GM12878 (cell line): ENCODE measurements at regions not wholly inside any gene's neighbourhood (a gene's known extent, or its start where the extent isn't known, plus 50 kb on each side); places are given as distances from the start of the nearest gene placed in this dataset.

Experiments
- ATAC-seq: fragments of 200-7000 bp; cut with Tn5 transposase; 3 replicates; pipeline ENCODE4 v1.9.1; 2020; ENCODE audit warnings: mild to moderate bottlenecking, moderate library complexity
- BruUV-seq: library from RNA; stranded (reverse); fragments of 400-500 nt; replicated peaks from 2 replicates; lab custom pipeline; 2021; lab: Mats Ljungman, UMichigan
- CTCF ChIA-PET: fragments of 300-600 bp; sonication (Branson Sonifier 250); formaldehyde crosslinking; extraction: SDS; loops from one replicate; lab custom pipeline; 2021; ENCODE audit warnings: inconsistent platforms; lab: Yijun Ruan, JAX
- POLR2A ChIA-PET: fragments of 350-600 bp; formaldehyde crosslinking; extraction: SDS; loops from one replicate; lab custom pipeline; 2021; ENCODE audit warnings: inconsistent platforms; lab: Charles Lee
- RAD21 ChIA-PET: fragments of 300-600 bp; sonication (Branson Sonifier 250); formaldehyde crosslinking; loops from one replicate; lab custom pipeline; 2023; ENCODE audit warnings: antibody characterized with exemption; ENCODE audit not compliant: unreplicated experiment; lab: Charles Lee
- SMC1A ChIA-PET: fragments of 300-600 bp; sonication (Branson Sonifier 250); formaldehyde crosslinking; loops from one replicate; lab custom pipeline; 2023; ENCODE audit not compliant: unreplicated experiment, uncharacterized antibody; lab: Charles Lee
- DNase-seq: peaks from one replicate; pipeline ENCODE4 v3.0.0-alpha.2; 2011; ENCODE audit warnings: low read depth, low spot score
- FAIRE-seq: peaks from 3 replicates; lab custom pipeline; 2011; peaks lifted over from hg19 to GRCh38; lab: Jason Lieb, UNC
- H2AFZ ChIP-seq: 2 replicates; pipeline ENCODE4 v1.6.0; 2011; ENCODE audit warnings: low read depth, low read length, control low read depth; ENCODE audit not compliant: control insufficient read depth
- H3K27ac ChIP-seq: 2 replicates; pipeline ENCODE4 v1.5.1; 2011; ENCODE audit warnings: control low read depth; ENCODE audit not compliant: control insufficient read depth, insufficient read depth
- H3K27me3 ChIP-seq, 2 experiments: replicated peaks in 1 of 2; 2 replicates each; pipeline versions ENCODE4 v1.6.0 to v1.6.1; 2011; ENCODE audit warnings: low read length in 1 of 2; ENCODE audit not compliant: control insufficient read depth in 2 of 2, insufficient read depth in 2 of 2
- H3K36me3 ChIP-seq, 2 experiments: 2 replicates each; pipeline ENCODE4 v1.5.1; 2011; ENCODE audit warnings: low read length in 1 of 2; ENCODE audit not compliant: control insufficient read depth in 2 of 2, insufficient read depth in 2 of 2
- H3K4me1 ChIP-seq: 2 replicates; pipeline ENCODE4 v1.6.1; 2011; ENCODE audit warnings: mild to moderate bottlenecking, low read length, moderate library complexity, mixed read lengths; ENCODE audit not compliant: control insufficient read depth, insufficient read depth
- H3K4me2 ChIP-seq: 2 replicates; pipeline ENCODE4 v1.6.0; 2011; ENCODE audit warnings: control low read depth; ENCODE audit not compliant: control insufficient read depth, insufficient read depth
- H3K4me3 ChIP-seq: fragments of 200-600 bp; sonication (generic); 2 replicates; pipeline ENCODE4 v1.5.1; 2016
- H3K79me2 ChIP-seq: 2 replicates; pipeline ENCODE4 v1.6.0; 2011; ENCODE audit warnings: low read length; ENCODE audit not compliant: control insufficient read depth, insufficient read depth
- H3K9ac ChIP-seq: 2 replicates; pipeline ENCODE4 v1.8.0; 2011; ENCODE audit warnings: low read length, control low read depth, mixed read lengths; ENCODE audit not compliant: control insufficient read depth, insufficient read depth
- H3K9me3 ChIP-seq: replicated peaks from 3 replicates; pipeline ENCODE4 v1.5.1; 2011; ENCODE audit warnings: mild to moderate bottlenecking, low read length; ENCODE audit not compliant: control insufficient read depth, insufficient read depth
- H4K20me1 ChIP-seq: 2 replicates; pipeline ENCODE4 v1.6.0; 2011; ENCODE audit not compliant: control insufficient read depth, insufficient read depth
- ASH2L ChIP-seq: fragments of 300-600, 200-600 bp; sonication (generic); IDR thresholded peaks from 2 replicates; pipeline ENCODE4 v1.6.1; 2017; ENCODE audit warnings: low read depth, mild to moderate bottlenecking, borderline replicate concordance
- CREB1 ChIP-seq: IDR thresholded peaks from 2 replicates; pipeline ENCODE4 v1.6.1; 2012; ENCODE audit warnings: low read depth, mild to moderate bottlenecking, inconsistent platforms
- CREM ChIP-seq: IDR thresholded peaks from 2 replicates; pipeline ENCODE4 v1.6.1; 2014; ENCODE audit warnings: antibody characterized with exemption, low read depth
- E2F8 ChIP-seq: fragments of 450-650 bp; IDR thresholded peaks from 2 replicates; pipeline ENCODE4 v1.6.1; 2018; ENCODE audit warnings: mild to moderate bottlenecking, low read depth, moderate library complexity; ENCODE audit not compliant: partially characterized antibody
- IRF3 ChIP-seq: fragments of 450-650 bp; IDR thresholded peaks from 2 replicates; pipeline ENCODE4 v1.6.1; 2014; ENCODE audit warnings: mild to moderate bottlenecking
- MLLT1 ChIP-seq: fragments of 450-650 bp; IDR thresholded peaks from 2 replicates; pipeline ENCODE4 v1.6.1; 2016; ENCODE audit warnings: mild to moderate bottlenecking
- NR2C1 ChIP-seq: fragments of 450-650 bp; IDR thresholded peaks from 2 replicates; pipeline ENCODE4 v1.6.1; 2017; ENCODE audit warnings: antibody characterized with exemption, mild to moderate bottlenecking, moderate library complexity
- RELB ChIP-seq: fragments of 450-650 bp; IDR thresholded peaks from 2 replicates; pipeline ENCODE4 v1.6.1; 2017; ENCODE audit warnings: low read depth, mild to moderate bottlenecking, moderate library complexity
- SMC3 ChIP-seq: IDR thresholded peaks from 2 replicates; pipeline ENCODE4 v1.6.1; 2011; ENCODE audit warnings: low read length, improper control_type of control experiment, borderline replicate concordance
- SREBF2 ChIP-seq: IDR thresholded peaks from 2 replicates; pipeline ENCODE4 v1.6.1; 2012; ENCODE audit warnings: mild to moderate bottlenecking, low read length
- SUZ12 ChIP-seq: fragments of 200-600 bp; sonication (generic); IDR thresholded peaks from one replicate; pipeline ENCODE4 v1.6.1; 2018; ENCODE audit warnings: antibody characterized with exemption, mild to moderate bottlenecking; ENCODE audit not compliant: unreplicated experiment
- WGBS: methylation state at CpG from one replicate; pipeline ENCODE4 v1.1.6; 2016; ENCODE audit warnings: low lambda C conversion rate; ENCODE audit not compliant: insufficient replicate concordance, insufficient coverage; ENCODE audit errors: missing lambda C conversion rate; 5-methylcytosine and 5-hydroxymethylcytosine counted together
- in situ Hi-C: fragments of 300-500 bp; cut with MboI; formaldehyde crosslinking; loops from 9 replicates; pipeline ENCODE4 v1.14.3; 2018; ENCODE audit warnings: mixed read lengths
- intact Hi-C: fragments of 100-400 bp; cut with micrococcal nuclease; formaldehyde crosslinking; loops from one replicate; pipeline ENCODE4 v1.14.2; 2022; ENCODE audit not compliant: unreplicated experiment

DNA sequence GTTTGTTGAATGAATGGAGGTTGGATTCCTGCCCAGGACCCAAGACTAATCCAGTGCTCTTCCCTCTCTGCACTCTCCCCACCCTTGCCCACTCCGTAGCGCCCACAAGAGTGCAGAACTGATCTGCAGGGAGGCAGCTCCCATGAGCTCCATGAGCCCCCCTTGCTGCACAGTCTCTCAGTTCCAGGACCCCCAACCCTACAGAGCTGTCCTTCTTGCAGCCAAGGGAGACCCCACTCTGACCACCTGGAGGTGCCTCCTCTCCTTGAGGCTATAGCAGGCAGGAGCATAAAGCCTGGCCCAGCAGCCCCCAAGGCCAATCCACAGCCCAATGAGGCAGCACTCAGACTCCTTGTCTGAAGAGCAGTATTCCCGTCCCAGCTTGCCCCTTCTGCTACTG is 209.2 kb upstream of the ZC3H12A start:
- ATAC-seq (no peak), FAIRE-seq (no peak), DNase-seq (no peak)
- TF ChIP-seq IRF3 (no peak), SUZ12 (no peak), MLLT1 (no peak), E2F8 (no peak), NR2C1 (no peak), ASH2L (no peak), RELB (no peak), SREBF2 (no peak), CREM (no peak), CREB1 (no peak), SMC3 (no peak)
- no peak overlapping the region for H3K9ac ChIP-seq
- ChIA-PET CTCF (no interaction called here), SMC1A (no interaction called here), RAD21 (no interaction called here), POLR2A (no interaction called here)
- H3K27ac ChIP-seq: no peak overlapping the region
- WGBS: 0% methylated on average over 3 of the region's 3 CpGs
- no peak overlapping the region for H3K4me2 ChIP-seq
- intact Hi-C loops: no loop called here
- no peaks in the 10 kb centered on the region for H4K20me1 ChIP-seq
- in situ Hi-C loops: no loop called here
- H2AFZ ChIP-seq: no peak overlapping the region
- H3K9me3 ChIP-seq: no peaks in the 10 kb centered on the region
- no peaks in the 10 kb centered on the region for H3K79me2 ChIP-seq
- BruUV-seq: no TSS peak
- H3K4me3 ChIP-seq: no peak overlapping the region
- no peaks in the 10 kb centered on the region for H3K36me3 ChIP-seq
- no peaks in the 10 kb centered on the region; a peak in 1 of 4 replicates for H3K27me3 ChIP-seq
- H3K4me1 ChIP-seq: no peaks in the 10 kb centered on the region
